ENCODE measurements at regions not wholly inside any gene's neighbourhood (a gene's known extent, or its start where the extent isn't known, plus 50 kb on each side); places are given as distances from the start of the nearest gene placed in this dataset.

- no peak for TF ChIP-seq ZNF549 (CRISPR knock-in tag; IDR thresholded peaks at IDR 0.05)
- no peak for TF ChIP-seq ATAD3A (CRISPR knock-in tag; IDR thresholded peaks at IDR 0.05)
- TF ChIP-seq HNRNPUL1 (IDR thresholded peaks at IDR 0.05; ENCODE audit: low read depth, low read length) = no peak
- TF ChIP-seq ZMYM4 (CRISPR knock-in tag; IDR thresholded peaks at IDR 0.05) = no peak
- TF ChIP-seq ZNF749 (CRISPR knock-in tag; IDR thresholded peaks at IDR 0.05; ENCODE audit: borderline replicate concordance) = no peak
- TF ChIP-seq HMG20A (CRISPR knock-in tag; IDR thresholded peaks at IDR 0.05; ENCODE audit: borderline replicate concordance) = no peak
- no peak for TF ChIP-seq ZNF33A (CRISPR knock-in tag; IDR thresholded peaks at IDR 0.05; ENCODE audit: borderline replicate concordance)
- no peak for TF ChIP-seq HOXA9 (CRISPR knock-in tag; IDR thresholded peaks at IDR 0.05; ENCODE audit: borderline replicate concordance)
- TF ChIP-seq MTA3 (CRISPR knock-in tag; IDR thresholded peaks at IDR 0.05) = no peak
- TF ChIP-seq, protein P1, sequence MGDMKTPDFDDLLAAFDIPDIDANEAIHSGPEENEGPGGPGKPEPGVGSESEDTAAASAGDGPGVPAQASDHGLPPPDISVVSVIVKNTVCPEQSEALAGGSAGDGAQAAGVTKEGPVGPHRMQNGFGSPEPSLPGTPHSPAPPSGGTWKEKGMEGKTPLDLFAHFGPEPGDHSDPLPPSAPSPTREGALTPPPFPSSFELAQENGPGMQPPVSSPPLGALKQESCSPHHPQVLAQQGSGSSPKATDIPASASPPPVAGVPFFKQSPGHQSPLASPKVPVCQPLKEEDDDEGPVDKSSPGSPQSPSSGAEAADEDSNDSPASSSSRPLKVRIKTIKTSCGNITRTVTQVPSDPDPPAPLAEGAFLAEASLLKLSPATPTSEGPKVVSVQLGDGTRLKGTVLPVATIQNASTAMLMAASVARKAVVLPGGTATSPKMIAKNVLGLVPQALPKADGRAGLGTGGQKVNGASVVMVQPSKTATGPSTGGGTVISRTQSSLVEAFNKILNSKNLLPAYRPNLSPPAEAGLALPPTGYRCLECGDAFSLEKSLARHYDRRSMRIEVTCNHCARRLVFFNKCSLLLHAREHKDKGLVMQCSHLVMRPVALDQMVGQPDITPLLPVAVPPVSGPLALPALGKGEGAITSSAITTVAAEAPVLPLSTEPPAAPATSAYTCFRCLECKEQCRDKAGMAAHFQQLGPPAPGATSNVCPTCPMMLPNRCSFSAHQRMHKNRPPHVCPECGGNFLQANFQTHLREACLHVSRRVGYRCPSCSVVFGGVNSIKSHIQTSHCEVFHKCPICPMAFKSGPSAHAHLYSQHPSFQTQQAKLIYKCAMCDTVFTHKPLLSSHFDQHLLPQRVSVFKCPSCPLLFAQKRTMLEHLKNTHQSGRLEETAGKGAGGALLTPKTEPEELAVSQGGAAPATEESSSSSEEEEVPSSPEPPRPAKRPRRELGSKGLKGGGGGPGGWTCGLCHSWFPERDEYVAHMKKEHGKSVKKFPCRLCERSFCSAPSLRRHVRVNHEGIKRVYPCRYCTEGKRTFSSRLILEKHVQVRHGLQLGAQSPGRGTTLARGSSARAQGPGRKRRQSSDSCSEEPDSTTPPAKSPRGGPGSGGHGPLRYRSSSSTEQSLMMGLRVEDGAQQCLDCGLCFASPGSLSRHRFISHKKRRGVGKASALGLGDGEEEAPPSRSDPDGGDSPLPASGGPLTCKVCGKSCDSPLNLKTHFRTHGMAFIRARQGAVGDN (CRISPR knock-in tag; IDR thresholded peaks at IDR 0.05) = no peak
- no peak for TF ChIP-seq ZFP62 (CRISPR knock-in tag; IDR thresholded peaks at IDR 0.05)
- TF ChIP-seq SNRNP70 (IDR thresholded peaks at IDR 0.05; ENCODE audit: low read depth, low read length) = no peak
- no peak for TF ChIP-seq SMC3 (IDR thresholded peaks at IDR 0.05; ENCODE audit: low read length)
- no peak for TF ChIP-seq RARA (CRISPR knock-in tag; IDR thresholded peaks at IDR 0.05)
- no peak for TF ChIP-seq SRSF1 (optimal IDR thresholded peaks at IDR 0.05; ENCODE audit: low read depth, low read length)
- Histone ChIP-seq H4K20me1 (ENCODE audit: insufficient read depth, low read length) (no peaks in the 10 kb centered on the region), H3K9me3 (ENCODE audit: low read length) (peaks cover 4% of the 10 kb centered on the region; the same call in 1 of the 2 replicates), H3K27ac (ENCODE audit: extremely low read length, insufficient read depth, low read length) (no peak overlapping the region), H3K9ac (ENCODE audit: insufficient read depth, low read depth, low read length) (no peak overlapping the region), H3K4me2 (ENCODE audit: low read depth, low read length) (no peak overlapping the region), H3K27me3 (ENCODE audit: control insufficient read depth in 1 of 2, insufficient read depth in 2 of 2, low read length in 2 of 2) (no peaks in the 10 kb centered on the region), H3K79me2 (ENCODE audit: insufficient read depth, low read length) (no peaks in the 10 kb centered on the region), H3K4me1 (ENCODE audit: insufficient read depth, low read length) (no peaks in the 10 kb centered on the region), H3K36me3 (replicated peaks in 1 of 2; ENCODE audit: control insufficient read depth in 1 of 2, insufficient read depth in 2 of 2, low read length in 2 of 2) (no peaks in the 10 kb centered on the region), H3K4me3 (replicated peaks in 1 of 3; ENCODE audit: insufficient read depth in 1 of 3, low read depth in 2 of 3, low read length in 3 of 3) (no peak overlapping the region), H2AFZ (ENCODE audit: low read length) (no peak overlapping the region)
- DNase-seq (ENCODE audit: low spot score) (no peak), FAIRE-seq (no peak), ATAC-seq (no peak)
- ChIA-PET POLR2A (no interaction called here), CTCF (ENCODE audit: low intra/inter-chr PET ratio, low total read pairs) (no interaction called here)
- no TSS peak for BruUV-seq (replicated peaks)
- intact Hi-C loops (cut with micrococcal nuclease; ENCODE audit: unreplicated experiment) = no loop called here
- in situ Hi-C loops (cut with HindIII; ENCODE audit: extremely low pct_ligation_motif_present, low pct_unique_long_range_greater_than_20kb) = no loop called here
These were observed 97.9 kb upstream of the ZNF648 start for GRCh38 chr1:182159443-182159842.
